GM19467 (cell line): ENCODE measurements at regions not wholly inside any gene's neighbourhood (a gene's known extent, or its start where the extent isn't known, plus 50 kb on each side); places are given as distances from the start of the nearest gene placed in this dataset.

ENCODE experiments used
- ATAC-seq: cut with Tn5 transposase; IDR thresholded peaks from one replicate; pipeline ENCODE4 v1.9.1; 2021; ENCODE audit warnings: mild to moderate bottlenecking, moderate library complexity; ENCODE audit not compliant: unreplicated experiment

- ATAC-seq, result no peak
These were observed 520.4 kb upstream of the LUZP2 start for GRCh38 chr11:23976426-23976825.

GRCh38 chr11:23976841-23977271 is 520.0 kb upstream of the LUZP2 start:
- no peak for ATAC-seq

- ATAC-seq, result no peak
These were observed 508.4 kb upstream of the LUZP2 start for GRCh38 chr11:23988381-23989006.

GRCh38 chr11:23990346-23991164 is 506.3 kb upstream of the LUZP2 start:
- no peak for ATAC-seq

- ATAC-seq, result no peak
These were observed 505.7 kb upstream of the LUZP2 start for GRCh38 chr11:23991165-23991539.

- ATAC-seq, result no peak
These were observed 501.0 kb upstream of the LUZP2 start for GRCh38 chr11:23995891-23996290.

- ATAC-seq, result no peak
These were observed 499.5 kb upstream of the LUZP2 start for GRCh38 chr11:23997356-23997755.

GRCh38 chr11:24005202-24005876 is 491.5 kb upstream of the LUZP2 start:
- no peak for ATAC-seq

- no peak for ATAC-seq
These were observed 453.0 kb upstream of the LUZP2 start for GRCh38 chr11:24043842-24044241.

- ATAC-seq, result no peak
These were observed 450.1 kb upstream of the LUZP2 start for GRCh38 chr11:24046731-24047130.

GRCh38 chr11:24056051-24056450 is 440.8 kb upstream of the LUZP2 start:
- ATAC-seq, result no peak

- ATAC-seq, result no peak
These were observed 436.7 kb upstream of the LUZP2 start for GRCh38 chr11:24060125-24060524.

GRCh38 chr11:24064309-24064903 is 432.4 kb upstream of the LUZP2 start:
- no peak for ATAC-seq

- no peak for ATAC-seq
These were observed 428.7 kb upstream of the LUZP2 start for GRCh38 chr11:24068197-24068596.

- no peak for ATAC-seq
These were observed 426.4 kb upstream of the LUZP2 start for GRCh38 chr11:24070435-24070834.

- ATAC-seq, result no peak
These were observed 418.8 kb upstream of the LUZP2 start for GRCh38 chr11:24078018-24078417.

GRCh38 chr11:24082241-24082640 is 414.6 kb upstream of the LUZP2 start:
- no peak for ATAC-seq

- no peak for ATAC-seq
These were observed 414.0 kb upstream of the LUZP2 start for GRCh38 chr11:24082860-24083259.

- ATAC-seq, result no peak
These were observed 411.9 kb upstream of the LUZP2 start for GRCh38 chr11:24084956-24085355.

GRCh38 chr11:24086921-24087320 is 409.9 kb upstream of the LUZP2 start:
- ATAC-seq, result no peak

GRCh38 chr11:24091594-24091993 is 405.3 kb upstream of the LUZP2 start:
- no peak for ATAC-seq

GRCh38 chr11:24093375-24093774 is 403.5 kb upstream of the LUZP2 start:
- ATAC-seq, result no peak
